ENCODE measurements at regions not wholly inside any gene's neighbourhood (a gene's known extent, or its start where the extent isn't known, plus 50 kb on each side); places are given as distances from the start of the nearest gene placed in this dataset.

DNA sequence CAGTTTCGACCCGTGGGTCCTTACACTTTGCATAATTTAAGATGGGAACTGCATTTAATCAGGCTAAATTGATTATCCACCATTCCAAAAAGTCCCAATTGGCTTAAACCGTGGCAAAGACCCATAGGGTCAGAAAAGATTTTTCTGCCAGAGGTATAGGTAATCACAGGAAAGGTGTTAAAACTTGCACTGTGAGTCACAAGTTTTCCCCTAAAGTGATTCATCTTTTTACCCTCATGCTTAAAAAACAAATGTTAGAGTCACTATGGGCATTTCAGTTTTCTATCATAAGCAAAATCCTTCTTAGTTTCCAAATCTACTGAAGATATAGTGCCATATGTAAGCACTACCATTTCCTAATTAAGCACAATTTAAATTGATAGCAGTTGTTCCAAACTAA lies 1079.8 kb downstream of the ADGRL2 start:
- no peak for DNase-seq (ENCODE audit: low read depth)

DNA sequence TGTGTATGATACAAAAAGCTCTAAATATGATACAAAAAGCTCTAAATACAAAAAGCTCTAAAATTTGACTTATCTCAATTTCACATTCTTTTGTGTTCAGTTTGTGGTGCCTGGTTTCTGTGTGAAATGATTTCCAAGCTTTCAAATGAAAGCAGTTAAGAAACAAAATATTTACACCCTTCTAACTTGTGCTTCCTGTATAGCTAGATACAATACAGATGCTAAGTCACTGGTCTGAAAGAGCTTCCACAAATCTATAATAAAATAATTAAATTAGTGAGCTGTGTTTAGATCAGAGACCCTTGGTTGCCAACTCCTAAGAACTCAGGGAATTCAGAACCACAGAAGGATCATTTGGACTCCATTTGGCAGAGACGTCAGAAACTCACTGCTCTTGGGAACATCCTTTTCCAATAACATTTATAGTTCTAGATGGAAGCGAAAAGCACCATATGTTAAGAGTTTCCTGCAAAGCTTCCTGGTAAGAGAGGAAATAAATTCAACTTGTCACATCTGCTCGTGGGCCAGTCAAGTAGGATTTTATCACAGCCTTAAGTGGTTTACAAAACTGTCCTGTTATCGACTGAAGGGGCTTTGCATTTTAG lies 1079.1 kb downstream of the ADGRL2 start:
- DNase-seq (ENCODE audit: low read depth): no peak

DNA sequence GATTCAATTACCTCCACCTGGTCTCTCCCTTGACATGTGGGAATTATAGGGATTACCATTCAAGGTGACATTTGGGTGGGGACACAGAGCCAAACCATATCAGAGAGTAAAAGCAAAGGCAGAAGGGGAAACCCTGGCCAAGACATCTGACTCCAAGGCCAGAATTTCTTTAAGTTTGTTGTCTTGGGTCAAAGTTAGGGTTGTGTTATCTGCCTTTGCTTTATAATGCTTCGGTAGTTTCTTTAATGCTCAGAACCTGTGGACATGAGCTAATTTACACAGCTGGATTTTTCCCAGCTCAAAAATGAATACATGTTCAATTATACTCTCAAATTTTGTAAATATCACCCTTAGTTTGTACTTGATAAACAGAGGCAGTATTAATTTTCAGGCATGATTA lies 1074.4 kb downstream of the ADGRL2 start:
- no peak for DNase-seq (ENCODE audit: low read depth)

DNA sequence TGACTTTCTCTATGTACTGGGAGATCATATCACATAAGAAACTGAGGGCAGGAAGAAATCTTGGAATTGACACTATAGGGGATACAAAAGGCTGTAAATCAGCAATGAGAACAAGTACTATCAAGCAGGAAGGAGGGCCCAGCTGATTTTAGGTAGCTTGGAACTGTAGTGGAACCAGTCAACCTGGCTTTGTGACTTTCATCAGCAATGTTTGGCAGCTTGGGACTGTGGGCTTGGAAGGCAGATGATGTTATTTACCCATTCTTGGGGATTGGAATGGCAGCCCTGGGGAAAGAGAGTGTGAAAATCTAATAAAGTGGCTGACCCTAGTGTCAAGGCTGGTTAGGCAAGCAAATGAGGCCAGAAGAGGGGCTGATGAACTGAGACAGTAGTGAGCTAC lies 1073.3 kb downstream of the ADGRL2 start:
- DNase-seq (ENCODE audit: low read depth): no peak

DNA sequence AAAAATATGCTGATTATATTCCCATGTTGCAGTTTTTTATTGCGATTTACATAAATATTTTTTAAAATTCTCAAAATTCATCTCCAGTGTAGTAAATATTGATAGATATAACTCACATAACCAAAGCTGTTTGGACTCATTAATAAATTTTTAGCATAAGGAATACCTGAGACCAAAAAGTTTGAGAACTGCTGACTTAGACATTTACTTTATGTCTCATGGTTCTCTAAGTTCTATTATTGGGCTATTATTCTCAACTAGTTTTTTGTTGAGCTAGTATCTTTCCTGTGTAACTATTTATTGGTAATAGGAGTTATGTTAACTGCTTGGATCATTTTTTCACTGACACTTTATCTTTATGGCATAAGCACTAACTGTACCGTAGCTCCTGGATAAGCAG lies 1069.6 kb downstream of the ADGRL2 start:
- no peak for DNase-seq (ENCODE audit: low read depth)

DNA sequence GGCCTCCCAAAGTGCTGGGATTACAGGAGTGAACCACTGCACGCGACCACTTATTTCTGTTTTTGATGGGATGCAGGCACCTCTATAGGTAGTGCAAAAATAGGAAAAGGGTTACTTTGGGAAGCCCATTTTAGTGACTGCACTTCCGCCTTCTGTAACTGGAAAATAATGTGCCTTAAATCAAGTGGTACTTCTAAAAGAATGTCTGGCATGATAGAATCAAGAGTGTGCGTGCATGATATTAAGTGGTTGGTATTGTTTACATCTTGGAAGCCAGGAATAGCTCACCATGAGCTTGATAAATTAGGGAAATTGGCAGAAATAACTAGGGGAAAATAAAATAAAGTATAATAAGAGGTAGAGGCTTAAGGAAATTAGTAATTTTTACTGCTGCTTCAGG lies 1067.0 kb downstream of the ADGRL2 start:
- DNase-seq (ENCODE audit: low read depth): no peak

DNA sequence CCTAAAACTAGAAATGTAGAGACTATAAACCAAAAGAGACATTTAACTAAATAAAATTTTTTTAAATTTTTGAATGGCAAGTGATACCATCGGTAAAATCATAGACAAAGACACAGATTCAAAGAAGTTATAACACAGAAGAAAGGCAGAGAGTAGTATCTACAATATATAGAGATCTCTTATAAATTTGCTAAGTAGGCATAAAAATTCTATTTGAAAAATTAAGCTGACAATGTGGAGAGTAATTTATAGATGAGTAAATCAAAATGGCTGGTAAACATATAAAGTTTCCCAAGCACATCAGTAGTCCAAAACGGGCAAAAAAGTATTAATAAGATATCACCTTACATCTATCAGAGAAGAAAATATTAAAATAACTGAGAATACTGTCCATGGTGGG lies 1061.0 kb downstream of the ADGRL2 start:
- no peak for DNase-seq (ENCODE audit: low read depth)

DNA sequence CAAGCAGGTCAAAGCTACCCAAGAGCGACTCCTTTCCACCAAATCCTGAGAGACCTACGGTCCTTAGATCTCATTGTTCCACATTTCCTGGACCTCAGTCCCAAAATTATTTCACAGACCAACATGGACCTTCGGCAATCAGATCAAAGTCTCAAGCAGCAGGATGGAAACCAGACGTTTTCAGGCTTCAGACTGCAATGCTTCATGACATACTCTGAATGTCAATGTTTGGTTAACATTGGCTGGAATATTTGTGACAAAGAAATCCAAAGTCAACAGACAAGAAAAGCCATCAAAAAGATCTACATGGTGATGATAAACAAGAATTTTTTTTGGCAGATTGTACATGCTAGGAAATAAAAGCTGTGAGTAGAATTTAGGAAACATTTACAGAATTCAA lies 1057.3 kb downstream of the ADGRL2 start:
- no peak for DNase-seq (ENCODE audit: low read depth)

DNA sequence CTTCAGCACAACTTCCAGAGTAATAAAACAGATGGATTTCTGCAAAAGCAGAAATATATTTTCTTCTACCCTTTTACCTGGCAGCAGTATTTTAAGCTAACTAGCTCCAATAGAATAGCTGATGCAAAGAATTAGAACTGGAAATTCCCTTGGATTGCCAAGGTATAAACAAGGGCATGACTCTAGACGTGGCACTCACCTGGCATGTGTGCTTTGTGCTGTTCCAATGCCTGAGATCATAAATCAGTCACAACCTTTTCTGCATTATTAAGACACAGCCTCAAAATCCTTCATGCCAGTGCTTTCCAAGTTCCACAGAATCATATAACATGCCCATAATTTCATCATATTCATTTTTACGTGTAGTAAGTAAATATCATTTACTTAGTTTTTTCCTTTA lies 1048.7 kb downstream of the ADGRL2 start:
- no peak for DNase-seq (ENCODE audit: low read depth)

DNA sequence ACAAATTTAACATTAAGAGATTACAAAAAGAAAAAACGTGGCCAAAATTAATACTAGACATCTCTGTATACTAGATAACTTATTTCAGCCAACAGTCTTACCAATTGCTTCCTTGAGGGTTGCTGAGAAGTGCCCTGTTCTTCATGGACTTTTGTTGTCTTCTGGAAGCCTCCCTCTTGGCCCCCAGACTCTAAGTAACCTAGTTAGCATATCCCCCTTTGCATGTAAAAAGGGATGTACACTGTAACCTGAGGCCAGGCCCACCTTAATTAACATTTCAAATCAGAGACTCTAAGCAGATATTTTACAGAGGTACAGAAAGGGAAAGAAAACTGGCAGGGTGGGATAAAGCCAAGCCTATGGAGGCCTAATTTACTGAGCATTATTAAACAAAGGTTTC lies 1047.3 kb downstream of the ADGRL2 start:
- no peak for DNase-seq (ENCODE audit: low read depth)

DNA sequence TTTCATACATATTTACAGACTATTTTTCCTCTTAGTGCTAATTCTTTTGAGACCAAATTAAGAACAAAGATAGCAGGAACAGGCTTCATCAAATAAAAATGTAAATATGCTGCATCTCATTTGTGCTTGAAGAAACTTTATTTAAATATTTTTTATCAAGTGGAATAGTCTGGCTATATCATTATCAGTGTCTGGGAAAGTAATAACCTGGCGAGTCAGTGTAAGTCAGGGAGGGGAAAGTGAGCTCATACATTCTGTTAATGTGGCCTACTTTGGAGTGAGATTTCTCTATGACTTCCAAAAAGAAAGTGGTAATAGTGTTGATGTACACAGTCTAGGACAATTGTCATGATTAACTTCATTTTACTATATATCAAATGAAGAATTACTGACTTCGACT lies 1045.1 kb downstream of the ADGRL2 start:
- DNase-seq (ENCODE audit: low read depth): no peak

DNA sequence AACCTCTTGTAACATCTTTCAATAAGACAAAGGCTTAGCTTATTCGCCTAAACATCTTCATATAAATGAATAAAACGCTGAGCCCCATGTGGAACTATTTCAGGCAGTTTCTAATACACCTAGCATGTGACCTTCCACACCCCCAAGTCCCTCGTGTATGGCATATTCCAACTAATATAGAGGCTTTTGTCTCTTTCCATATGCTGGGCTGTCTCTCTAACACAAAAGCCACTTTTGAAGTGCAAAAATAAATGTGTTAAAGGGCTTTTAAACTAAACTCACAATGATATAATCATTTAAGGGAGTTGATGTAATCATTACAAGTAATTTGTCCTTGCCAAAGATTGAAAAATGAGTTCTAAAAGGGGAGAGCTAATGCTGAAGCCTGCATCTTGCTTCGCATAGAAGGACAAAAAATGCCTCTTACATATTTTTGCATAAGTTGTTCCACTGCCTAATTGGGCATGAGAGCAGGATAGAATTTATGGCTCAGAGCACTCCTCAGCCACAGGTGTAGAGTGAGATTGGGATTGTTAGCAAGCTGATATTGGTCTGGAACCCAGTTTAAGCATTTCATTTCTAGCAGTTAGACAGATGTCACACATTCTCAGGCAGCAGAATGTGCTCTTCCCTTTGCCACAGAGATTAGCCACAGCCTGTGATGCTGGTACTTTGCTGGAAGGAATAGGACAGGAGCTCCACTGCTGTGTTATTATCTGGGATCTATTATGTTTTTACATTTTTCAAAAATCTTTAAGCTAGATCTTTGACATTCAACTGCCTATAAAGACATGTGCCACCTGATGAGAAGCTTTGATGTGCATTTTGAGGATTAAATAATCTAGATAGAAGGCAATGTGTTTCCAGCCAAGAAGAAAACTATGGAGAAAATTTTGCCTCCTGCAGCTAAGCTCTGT lies 1044.4 kb downstream of the ADGRL2 start:
- DNase-seq (ENCODE audit: low read depth): no peak

DNA sequence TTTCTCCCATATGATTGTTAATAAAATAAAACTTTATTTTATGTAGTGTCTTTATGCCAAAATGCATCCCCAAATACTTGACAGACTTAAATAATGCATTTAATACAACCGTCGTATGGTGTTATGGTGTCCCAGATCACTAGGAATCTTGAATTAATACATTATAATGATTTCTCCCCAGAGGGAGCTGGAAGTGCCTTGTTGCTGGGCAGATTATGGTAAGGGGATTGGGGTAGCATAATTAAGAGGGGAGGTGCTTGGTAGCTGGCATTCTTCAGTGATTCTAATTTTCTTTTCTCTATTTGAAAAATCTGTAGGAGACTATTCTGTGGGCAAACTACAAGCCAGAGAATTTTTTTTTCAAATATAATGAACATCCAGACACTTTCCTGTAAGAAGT lies 1043.7 kb downstream of the ADGRL2 start:
- DNase-seq (ENCODE audit: low read depth): no peak

DNA sequence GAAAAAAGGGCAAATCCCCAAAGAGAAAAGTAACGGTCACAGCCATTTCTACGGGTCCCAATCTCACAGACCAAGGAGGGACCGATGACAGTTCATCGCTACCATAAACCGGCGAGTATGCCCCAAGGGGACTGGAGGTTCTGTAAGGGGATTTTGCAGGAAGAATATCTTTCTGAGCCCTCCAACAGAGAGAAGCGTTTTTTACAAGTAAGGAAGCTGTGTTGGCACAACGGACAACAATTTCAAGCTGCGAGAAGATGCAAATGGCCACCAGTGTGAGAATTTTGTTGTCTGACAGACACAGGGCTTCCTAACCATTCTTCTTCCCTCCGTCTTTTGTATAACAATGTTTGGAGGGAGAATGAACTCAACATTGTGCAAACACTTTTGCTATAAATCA lies 1043.1 kb downstream of the ADGRL2 start:
- no peak for DNase-seq (ENCODE audit: low read depth)

DNA sequence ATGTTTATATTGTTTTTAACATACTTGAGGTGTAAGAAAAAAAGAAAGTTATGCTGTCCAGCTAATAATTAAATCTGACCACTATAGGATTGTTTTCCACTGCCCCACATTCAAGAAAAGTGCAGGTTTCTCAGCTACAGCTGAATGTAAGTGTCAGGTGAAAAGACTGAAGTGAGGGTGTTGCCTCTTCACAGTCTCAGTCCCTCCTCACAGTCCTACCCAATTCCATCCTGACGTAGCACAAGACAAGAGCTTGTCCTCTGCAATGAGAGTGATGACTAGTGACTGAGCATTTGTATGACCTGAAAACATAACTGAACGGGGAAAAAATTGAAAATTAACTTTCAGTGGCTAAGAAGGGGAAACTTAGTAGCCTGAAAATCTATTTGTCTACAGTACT lies 1039.5 kb downstream of the ADGRL2 start:
- no peak for DNase-seq (ENCODE audit: low read depth)

DNA sequence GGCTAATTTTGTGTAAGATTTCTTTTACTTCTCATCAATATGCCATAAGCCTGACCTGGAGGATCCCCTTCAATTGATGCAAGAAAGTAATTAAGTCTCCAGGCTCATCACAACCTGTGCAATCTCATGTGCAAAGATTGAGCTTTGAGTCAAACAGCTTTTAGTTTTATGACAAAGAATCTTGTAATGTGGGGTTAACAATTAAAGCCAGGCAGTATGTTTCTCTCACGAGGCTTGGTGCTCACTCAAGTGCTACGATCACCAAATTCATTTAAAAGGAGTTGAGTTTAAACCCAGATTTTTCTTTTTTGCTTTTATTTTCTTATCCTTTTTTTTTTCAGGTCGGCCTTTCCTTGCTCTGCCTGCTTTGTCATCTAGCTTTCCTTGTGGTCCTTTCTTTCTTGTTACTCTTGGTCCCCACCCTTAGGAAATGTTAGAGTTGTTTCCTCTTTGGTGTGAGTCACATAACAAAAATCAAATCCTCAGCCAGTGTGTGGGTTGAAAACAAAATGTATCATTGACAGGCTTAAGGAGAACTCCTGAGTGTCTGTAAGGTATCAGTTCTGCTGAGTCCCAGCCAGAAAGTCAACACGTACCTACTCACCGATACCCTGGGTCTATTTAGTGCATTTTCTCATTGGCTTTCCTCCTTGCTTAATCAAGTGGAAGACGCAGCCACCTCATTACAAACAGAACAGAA lies 1037.2 kb downstream of the ADGRL2 start:
- no peak for DNase-seq (ENCODE audit: low read depth)

DNA sequence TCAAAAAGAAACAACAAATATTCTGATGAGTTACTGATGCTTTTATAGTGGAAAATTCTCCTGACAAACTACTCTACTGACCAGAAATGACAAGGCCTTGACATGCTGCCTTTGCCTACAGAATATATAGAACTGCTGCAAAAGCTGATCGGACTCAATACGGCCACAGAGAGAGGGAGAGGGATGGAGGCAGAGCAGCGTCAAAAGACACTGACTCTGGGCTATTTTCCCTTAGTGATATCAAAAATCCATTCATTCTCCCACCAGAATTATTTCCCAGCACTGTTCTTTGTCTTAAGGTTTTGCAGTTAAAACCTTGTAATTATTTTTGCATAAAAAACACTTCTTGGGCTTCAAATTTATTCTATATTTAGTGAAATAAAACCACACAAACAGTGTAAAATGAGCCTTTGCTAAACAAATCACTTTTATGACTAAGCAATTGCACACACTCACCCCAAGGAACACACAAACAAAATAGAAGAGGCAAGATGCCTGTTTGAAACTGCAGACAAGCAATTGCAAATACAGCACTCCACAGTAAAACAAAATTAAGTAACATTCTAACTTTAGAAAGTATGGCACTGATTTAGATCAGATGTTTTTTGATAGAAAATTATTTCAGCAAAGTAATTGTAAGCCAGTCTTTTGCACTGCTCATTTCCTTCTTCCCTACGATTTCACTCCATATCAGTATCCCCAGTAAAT lies 1036.4 kb downstream of the ADGRL2 start:
- no peak for DNase-seq (ENCODE audit: low read depth)

DNA sequence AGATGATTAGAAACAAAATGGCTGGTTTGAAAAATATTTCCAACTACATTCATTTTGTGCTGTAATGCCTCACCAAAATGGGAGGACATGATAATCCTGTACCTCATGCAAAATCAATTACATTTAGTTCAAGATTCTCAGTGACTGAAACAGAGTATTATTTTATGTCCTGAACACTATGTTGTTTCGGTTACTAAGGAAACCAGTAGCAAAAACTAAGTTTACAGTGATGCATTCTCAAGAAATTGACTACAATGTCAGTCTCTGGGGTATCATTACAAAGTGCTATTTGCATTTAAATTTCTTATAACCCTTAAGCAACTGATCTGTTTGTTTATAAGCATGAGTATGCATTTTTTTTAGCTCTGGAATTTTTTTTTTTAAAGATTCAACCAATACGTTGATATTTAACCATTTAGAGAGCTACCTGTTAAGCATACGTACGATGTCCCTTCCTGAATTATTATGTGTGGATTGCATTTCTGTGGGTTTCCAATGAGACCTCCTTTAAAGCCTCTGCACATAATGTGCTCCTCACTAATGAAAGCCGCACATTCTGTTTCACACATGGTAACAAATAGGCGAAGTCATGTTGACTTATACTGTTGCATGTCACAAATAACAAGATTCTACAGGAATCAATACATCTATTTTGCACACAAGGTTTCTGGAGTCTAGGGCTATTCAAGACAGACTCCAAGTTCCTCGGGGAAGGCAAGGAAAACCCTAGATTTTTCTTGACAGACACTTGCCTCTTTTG lies 1035.7 kb downstream of the ADGRL2 start:
- DNase-seq (ENCODE audit: low read depth): no peak

DNA sequence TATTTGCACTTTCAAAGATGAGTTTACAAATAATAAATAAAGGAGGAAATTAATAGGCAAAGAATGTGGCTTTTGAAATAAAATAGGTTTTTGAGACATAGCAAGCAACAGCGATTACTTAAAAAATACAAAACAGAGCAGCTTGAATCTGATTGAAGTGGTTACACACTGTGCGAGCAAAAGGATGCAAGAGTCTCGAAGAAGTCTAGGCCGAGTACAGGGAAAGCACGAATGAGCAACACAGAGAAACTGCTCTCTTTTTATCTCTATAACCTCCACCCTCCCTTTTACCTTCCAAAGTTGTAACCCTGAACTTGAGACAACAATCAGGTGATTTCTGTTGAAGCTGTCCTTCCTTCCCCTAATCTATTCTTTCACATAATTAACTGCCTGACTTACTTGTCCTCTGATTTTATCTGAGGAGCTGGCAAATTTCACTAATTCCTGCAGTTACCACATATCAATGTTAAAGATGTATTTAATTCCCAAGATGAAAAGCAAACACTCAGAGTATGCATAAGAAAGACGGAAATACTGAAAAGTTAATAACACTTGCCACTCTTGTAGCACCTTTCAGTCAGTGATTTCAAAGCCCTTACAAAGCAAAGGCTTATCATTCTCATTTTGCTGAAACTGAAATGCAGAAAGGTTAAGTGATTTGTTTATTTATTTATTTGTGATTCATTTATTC lies 1030.1 kb downstream of the ADGRL2 start:
- DNase-seq (ENCODE audit: low read depth): no peak

DNA sequence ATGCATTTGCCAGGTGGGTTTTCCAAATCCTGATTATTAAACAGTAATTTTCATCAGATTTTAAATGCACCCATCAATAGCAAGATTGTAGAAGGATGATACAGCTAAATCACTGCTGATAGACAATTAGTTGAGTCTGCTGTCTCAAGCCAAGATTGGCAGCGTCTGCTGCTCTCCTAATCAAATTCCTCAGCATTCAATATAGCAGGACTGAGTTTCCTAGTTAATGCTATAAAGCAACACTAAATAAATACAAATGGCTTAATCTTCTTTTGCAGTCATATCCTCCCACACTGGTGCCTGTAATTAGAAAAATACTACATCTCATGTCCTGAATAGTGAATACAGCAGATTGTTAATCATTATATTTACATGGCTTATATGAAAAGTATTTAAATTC lies 1028.8 kb downstream of the ADGRL2 start:
- no peak for DNase-seq (ENCODE audit: low read depth)

DNA sequence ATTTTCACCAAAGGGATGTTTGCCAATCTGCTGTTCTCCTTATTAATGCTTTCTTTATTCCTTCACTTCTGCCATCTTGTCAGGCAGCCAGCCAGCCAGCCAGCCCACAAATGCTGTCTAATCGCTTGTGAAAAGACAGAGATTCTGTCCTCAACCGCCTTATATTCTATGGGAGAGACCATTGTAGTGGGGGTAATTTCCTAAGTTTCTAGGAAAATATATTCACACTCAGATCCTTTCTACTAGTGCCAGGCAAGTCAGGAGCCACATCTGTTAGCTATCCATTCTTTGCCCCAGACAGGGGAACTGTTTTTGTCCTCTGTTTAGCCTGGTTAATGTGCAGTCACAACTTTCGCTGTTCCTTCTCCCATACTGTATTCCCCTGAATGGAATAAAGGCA lies 1023.1 kb downstream of the ADGRL2 start:
- DNase-seq (ENCODE audit: low read depth): no peak
